PC-3 (cell line): ENCODE measurements at regions not wholly inside any gene's neighbourhood (a gene's known extent, or its start where the extent isn't known, plus 50 kb on each side); places are given as distances from the start of the nearest gene placed in this dataset.

ENCODE experiments used
- ATAC-seq: fragments of 200-7000 bp; cut with Tn5 transposase; 2 replicates; pipeline ENCODE4 v1.9.1; 2020; ENCODE audit warnings: mild to moderate bottlenecking, moderate library complexity
- BruUV-seq: library from RNA; stranded (reverse); fragments of 400-500 nt; replicated peaks from 2 replicates; lab custom pipeline; 2021; lab: Mats Ljungman, UMichigan
- CTCF ChIA-PET: fragments of 300-600 bp; sonication (Branson Sonifier 250); formaldehyde crosslinking; loops from one replicate; lab custom pipeline; 2022; ENCODE audit warnings: antibody characterized with exemption; lab: Charles Lee
- POLR2A ChIA-PET: fragments of 300-600 bp; sonication (Branson Sonifier 250); formaldehyde crosslinking; loops from one replicate; lab custom pipeline; 2022; ENCODE audit warnings: antibody characterized with exemption; ENCODE audit not compliant: unreplicated experiment; lab: Charles Lee
- DNase-seq: peaks from one replicate; pipeline ENCODE4 v3.0.0-alpha.2; 2015
- H2AFZ ChIP-seq: fragments of 300-600 bp; sonication (generic); 2 replicates; pipeline ENCODE4 v1.6.0; 2016; ENCODE audit warnings: antibody characterized with exemption, low read length
- H3F3A ChIP-seq: fragments of 300-600 bp; sonication (generic); one replicate; pipeline ENCODE4 v1.6.0; 2017; ENCODE audit warnings: antibody characterized with exemption, low read length, control low read depth, mild to moderate bottlenecking; ENCODE audit not compliant: unreplicated experiment
- H3K27ac ChIP-seq: fragments of 300-600 bp; sonication (generic); 2 replicates; pipeline ENCODE4 v1.5.1; 2016; ENCODE audit warnings: mild to moderate bottlenecking, low read length
- H3K27me3 ChIP-seq: fragments of 300-600 bp; sonication (generic); 2 replicates; pipeline ENCODE4 v1.6.1; 2016; ENCODE audit warnings: low read length, mixed read lengths
- H3K36me3 ChIP-seq: fragments of 300-600 bp; sonication (generic); 2 replicates; pipeline ENCODE4 v1.6.1; 2016; ENCODE audit warnings: low read depth, mixed run types, low read length, mixed read lengths
- H3K4me1 ChIP-seq: fragments of 300-600 bp; sonication (generic); 2 replicates; pipeline ENCODE4 v1.5.1; 2016; ENCODE audit warnings: low read length; ENCODE audit not compliant: insufficient read depth
- H3K4me2 ChIP-seq: fragments of 300-600 bp; sonication (generic); 2 replicates; pipeline ENCODE4 v1.6.0; 2016; ENCODE audit warnings: low read length
- H3K4me3 ChIP-seq: fragments of 300-600 bp; sonication (generic); 2 replicates; pipeline ENCODE4 v1.5.1; 2016; ENCODE audit warnings: mild to moderate bottlenecking, low read length, mixed read lengths
- H3K79me2 ChIP-seq: fragments of 300-600 bp; sonication (generic); 2 replicates; pipeline ENCODE4 v1.6.1; 2017; ENCODE audit warnings: low read length, mixed read lengths
- H3K9ac ChIP-seq: fragments of 300-600 bp; sonication (generic); 2 replicates; pipeline ENCODE4 v1.6.0; 2016; ENCODE audit warnings: mild to moderate bottlenecking, low read length
- H3K9me2 ChIP-seq: fragments of 300-600 bp; sonication (generic); replicated peaks from 2 replicates; pipeline ENCODE4 v1.6.1; 2016; ENCODE audit warnings: mixed run types, low read length, mixed read lengths
- H3K9me3 ChIP-seq: fragments of 300-600 bp; sonication (generic); 2 replicates; pipeline ENCODE4 v1.6.1; 2016; ENCODE audit warnings: low read length, mixed read lengths
- H4K20me1 ChIP-seq: fragments of 300-600 bp; sonication (generic); 2 replicates; pipeline ENCODE4 v1.6.1; 2016; ENCODE audit warnings: low read length, mixed read lengths
- CTCF ChIP-seq: fragments of 300-600 bp; sonication (generic); conservative IDR thresholded peaks from 2 replicates; pipeline ENCODE4 v1.5.1; 2017; ENCODE audit warnings: antibody characterized with exemption, low read depth, mild to moderate bottlenecking, low read length
- EZH2 ChIP-seq: fragments of 300-600 bp; sonication (generic); IDR thresholded peaks from one replicate; pipeline ENCODE4 v1.6.1; 2017; ENCODE audit warnings: antibody characterized with exemption, mild to moderate bottlenecking, low read length; ENCODE audit not compliant: unreplicated experiment
- EZH2phosphoT487 ChIP-seq: fragments of 300-600 bp; sonication (generic); IDR thresholded peaks from 2 replicates; pipeline ENCODE4 v1.6.1; 2018; ENCODE audit warnings: mild to moderate bottlenecking, antibody characterized with exemption, low read length, borderline replicate concordance
- intact Hi-C: fragments of 100-400 bp; cut with micrococcal nuclease; formaldehyde crosslinking; loops from 2 replicates; pipeline ENCODE4 v1.9.0; 2023

- H3K36me3 ChIP-seq = no peaks in the 10 kb centered on the region
- no peak overlapping the region for H2AFZ ChIP-seq
- no peak overlapping the region for H3K9ac ChIP-seq
- no peaks in the 10 kb centered on the region for H3F3A ChIP-seq
- no peaks in the 10 kb centered on the region for H3K9me3 ChIP-seq
- peaks cover 12% of the 10 kb centered on the region; the same call in 1 of the 2 replicates for H3K4me1 ChIP-seq
- ChIA-PET POLR2A (no interaction called here), CTCF (no interaction called here)
- no peaks in the 10 kb centered on the region for H3K27me3 ChIP-seq
- no peaks in the 10 kb centered on the region for H4K20me1 ChIP-seq
- peak; percentile 31 for DNase-seq
- ATAC-seq = no peak; the same call in 1 of the 2 replicates
- no peak overlapping the region for H3K4me3 ChIP-seq
- TF ChIP-seq CTCF = no peak
- no peak for TF ChIP-seq EZH2
- TF ChIP-seq EZH2phosphoT487 = no peak
- intact Hi-C loops = no loop called here
- no peaks in the 10 kb centered on the region for H3K9me2 ChIP-seq
- BruUV-seq = no TSS peak
- H3K27ac ChIP-seq = peak overlapping the region; percentile 34; the same call in 1 of the 2 replicates
- H3K4me2 ChIP-seq = no peak overlapping the region
- no peaks in the 10 kb centered on the region for H3K79me2 ChIP-seq
Measured at GRCh38 chr9:28782630-28783029, 1209.3 kb upstream of the C9orf72 start.

DNA sequence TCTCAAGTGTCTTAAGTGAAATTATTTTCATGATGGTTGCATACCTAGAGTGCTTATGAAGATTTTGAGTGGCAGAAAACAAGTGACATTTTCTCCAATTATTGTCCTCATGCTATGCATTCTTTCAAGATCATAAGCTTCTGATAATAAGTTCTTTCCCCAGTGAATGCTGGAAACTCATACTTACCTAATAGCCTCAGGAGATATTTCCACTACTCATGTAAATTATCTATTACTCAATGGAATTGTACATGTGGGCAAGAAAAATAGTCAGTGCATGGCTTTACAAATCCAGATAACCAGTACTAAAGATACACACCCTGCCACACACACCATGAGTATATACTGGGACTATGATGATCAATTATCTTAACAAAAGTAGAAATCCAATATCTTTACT, 1219.4 kb upstream of the C9orf72 start:
- DNase-seq = peak; percentile 4
- intact Hi-C loops = no loop called here
- TF ChIP-seq EZH2phosphoT487 (no peak), CTCF (no peak), EZH2 (no peak)

DNA sequence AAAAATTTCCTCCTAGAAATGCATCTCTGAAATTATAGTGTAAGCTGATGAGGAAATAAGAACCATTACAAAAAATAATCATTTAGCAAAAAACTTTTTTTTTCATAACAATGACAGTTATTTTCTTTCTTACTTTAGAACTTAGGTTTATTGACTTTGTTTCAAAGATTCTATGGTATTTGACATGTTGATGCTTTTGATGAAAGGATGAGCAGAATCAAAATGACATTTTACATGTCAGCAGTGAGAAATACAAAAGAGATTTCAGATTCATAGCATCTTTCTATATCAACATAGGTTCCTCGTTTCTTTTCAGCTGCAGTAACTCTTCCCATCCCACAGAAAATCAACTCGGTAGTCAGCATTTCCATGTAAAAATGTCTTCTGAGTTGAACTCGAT, 1226.6 kb upstream of the C9orf72 start:
- no TSS peak for BruUV-seq

More for the DNA sequence above, 1219.4 kb upstream of the C9orf72 start:
- Histone ChIP-seq H3K4me1 (no peaks in the 10 kb centered on the region), H2AFZ (no peak overlapping the region), H3K27ac (no peak overlapping the region), H4K20me1 (no peaks in the 10 kb centered on the region), H3K4me2 (no peak overlapping the region), H3F3A (no peaks in the 10 kb centered on the region), H3K36me3 (no peaks in the 10 kb centered on the region), H3K9me3 (no peaks in the 10 kb centered on the region), H3K4me3 (no peak overlapping the region), H3K9me2 (no peaks in the 10 kb centered on the region), H3K9ac (no peak overlapping the region), H3K79me2 (no peaks in the 10 kb centered on the region), H3K27me3 (no peaks in the 10 kb centered on the region)
- POLR2A ChIA-PET = no interaction called here
- BruUV-seq = no TSS peak
- ATAC-seq = no peak
- CTCF ChIA-PET = no interaction called here

More for the DNA sequence above, 1226.6 kb upstream of the C9orf72 start:
- DNase-seq (no peak), ATAC-seq (no peak)
- intact Hi-C loops = no loop called here
- Histone ChIP-seq H3K9me3 (no peaks in the 10 kb centered on the region), H3K79me2 (no peaks in the 10 kb centered on the region), H3F3A (no peaks in the 10 kb centered on the region), H3K4me3 (no peak overlapping the region), H4K20me1 (no peaks in the 10 kb centered on the region), H2AFZ (no peak overlapping the region), H3K4me1 (peaks cover 9% of the 10 kb centered on the region), H3K4me2 (no peak overlapping the region), H3K9ac (no peak overlapping the region), H3K9me2 (no peaks in the 10 kb centered on the region), H3K27ac (no peak overlapping the region), H3K27me3 (no peaks in the 10 kb centered on the region), H3K36me3 (no peaks in the 10 kb centered on the region)
- CTCF ChIA-PET = no interaction called here
- TF ChIP-seq EZH2 (no peak), CTCF (no peak), EZH2phosphoT487 (no peak)
- POLR2A ChIA-PET = no interaction called here
